HAP-1 (cell line): ENCODE measurements at regions not wholly inside any gene's neighbourhood (a gene's known extent, or its start where the extent isn't known, plus 50 kb on each side); places are given as distances from the start of the nearest gene placed in this dataset.

Source experiments
- DNase-seq, 2 experiments: peaks; one replicate each; pipeline ENCODE4 v3.0.0-alpha.2; 2016 to 2020; ENCODE audit warnings: low spot score in 2 of 2
- H3K27me3 ChIP-seq: fragments of 250-450 bp; sonication (Bioruptor Pico); 2 replicates; pipeline ENCODE4 v1.5.1; 2020; ENCODE audit warnings: low read depth, mild to moderate bottlenecking, moderate library complexity
- H3K36me3 ChIP-seq: fragments of 250-450 bp; sonication (Bioruptor Pico); replicated peaks from 2 replicates; pipeline ENCODE4 v1.5.1; 2020; ENCODE audit warnings: mild to moderate bottlenecking
- H3K4me1 ChIP-seq: fragments of 250-450 bp; sonication (Bioruptor Pico); 2 replicates; pipeline ENCODE4 v1.5.1; 2020; ENCODE audit warnings: mild to moderate bottlenecking
- H3K4me3 ChIP-seq: fragments of 250-450 bp; sonication (Bioruptor Pico); 2 replicates; pipeline ENCODE4 v1.5.1; 2020; ENCODE audit warnings: mild to moderate bottlenecking, moderate library complexity
- H3K9me3 ChIP-seq: fragments of 250-450 bp; sonication (Bioruptor Pico); 2 replicates; pipeline ENCODE4 v1.5.1; 2020; ENCODE audit warnings: mild to moderate bottlenecking, moderate library complexity
- in situ Hi-C: fragments of 300-500 bp; cut with MboI; formaldehyde crosslinking; loops from 3 replicates; pipeline ENCODE4 v1.14.3; 2020; ENCODE audit warnings: low sequenced_read_pairs, inconsistent platforms, mixed read lengths

DNA sequence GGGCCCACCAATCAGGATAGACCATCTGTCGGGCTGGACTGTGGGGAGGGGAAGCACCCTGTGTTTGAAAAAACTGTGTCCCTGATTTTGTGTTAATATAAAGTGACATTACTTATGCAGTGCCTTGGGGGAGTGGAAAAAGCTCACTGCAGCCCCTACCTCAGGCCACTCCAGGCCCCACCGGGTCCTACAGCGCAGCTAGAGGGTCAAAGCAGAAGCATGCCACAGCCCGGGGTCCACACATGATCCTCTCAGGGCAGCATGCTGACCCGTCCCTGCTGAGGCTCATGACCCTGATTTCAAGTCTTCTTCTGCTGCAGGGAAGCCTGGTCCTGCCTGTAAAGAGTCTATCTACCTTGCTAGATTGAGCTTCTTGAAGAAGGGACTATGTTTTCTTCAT lies 133.0 kb upstream of the PLCB4 start:
- no peak for DNase-seq
- in situ Hi-C loops, result no loop called here
- Histone ChIP-seq H3K4me1 (peaks cover 8% of the 10 kb centered on the region), H3K27me3 (no peaks in the 10 kb centered on the region), H3K36me3 (no peaks in the 10 kb centered on the region), H3K9me3 (no peaks in the 10 kb centered on the region; the same call in 1 of the 2 replicates), H3K4me3 (no peak overlapping the region)

- Histone ChIP-seq H3K27me3 (no peaks in the 10 kb centered on the region), H3K4me3 (no peak overlapping the region), H3K36me3 (no peaks in the 10 kb centered on the region), H3K9me3 (no peaks in the 10 kb centered on the region; the same call in 1 of the 2 replicates), H3K4me1 (peaks cover 10% of the 10 kb centered on the region)
- in situ Hi-C loops, result no loop called here
- DNase-seq, result no peak
Observed at GRCh38 chr20:8938532-8938931, 130.4 kb upstream of the PLCB4 start.

DNA sequence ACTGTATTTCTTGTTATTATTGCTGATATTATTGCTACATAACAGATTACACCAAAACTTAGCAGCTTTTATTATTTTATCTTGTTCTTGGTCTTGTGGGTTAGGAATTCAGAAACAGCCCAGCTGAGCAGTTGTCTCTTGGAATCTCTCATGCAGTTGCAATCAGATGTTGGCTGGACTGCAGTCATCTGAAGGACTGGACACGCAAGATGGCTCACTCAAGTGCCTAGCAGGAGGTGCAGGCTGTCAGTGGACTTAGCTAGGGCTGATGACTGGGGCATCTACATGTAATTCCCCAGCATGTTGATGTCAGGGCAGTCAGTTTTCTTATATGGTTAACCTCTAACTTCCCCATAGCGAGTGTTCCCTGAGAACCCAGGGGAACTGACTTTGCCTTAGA lies 128.6 kb upstream of the PLCB4 start:
- no peaks in the 10 kb centered on the region for H3K9me3 ChIP-seq
- DNase-seq, result no peak
- in situ Hi-C loops, result no loop called here
- no peak overlapping the region for H3K4me3 ChIP-seq
- H3K36me3 ChIP-seq, result no peaks in the 10 kb centered on the region
- H3K4me1 ChIP-seq, result peaks cover 10% of the 10 kb centered on the region
- H3K27me3 ChIP-seq, result no peaks in the 10 kb centered on the region

- Histone ChIP-seq H3K4me3 (no peak overlapping the region), H3K36me3 (no peaks in the 10 kb centered on the region), H3K9me3 (no peaks in the 10 kb centered on the region), H3K27me3 (peaks cover 14% of the 10 kb centered on the region), H3K4me1 (peaks cover 10% of the 10 kb centered on the region)
- DNase-seq, result no peak
- in situ Hi-C loops, result no loop called here
Observed at GRCh38 chr20:8943631-8944030, 125.3 kb upstream of the PLCB4 start.

GRCh38 chr20:8946036-8946940 lies 122.6 kb upstream of the PLCB4 start:
- Histone ChIP-seq H3K27me3 (peaks cover 14% of the 10 kb centered on the region), H3K4me3 (no peak overlapping the region), H3K36me3 (no peaks in the 10 kb centered on the region), H3K9me3 (no peaks in the 10 kb centered on the region), H3K4me1 (no peaks in the 10 kb centered on the region)
- in situ Hi-C loops, result no loop called here
- no peak for DNase-seq

DNA sequence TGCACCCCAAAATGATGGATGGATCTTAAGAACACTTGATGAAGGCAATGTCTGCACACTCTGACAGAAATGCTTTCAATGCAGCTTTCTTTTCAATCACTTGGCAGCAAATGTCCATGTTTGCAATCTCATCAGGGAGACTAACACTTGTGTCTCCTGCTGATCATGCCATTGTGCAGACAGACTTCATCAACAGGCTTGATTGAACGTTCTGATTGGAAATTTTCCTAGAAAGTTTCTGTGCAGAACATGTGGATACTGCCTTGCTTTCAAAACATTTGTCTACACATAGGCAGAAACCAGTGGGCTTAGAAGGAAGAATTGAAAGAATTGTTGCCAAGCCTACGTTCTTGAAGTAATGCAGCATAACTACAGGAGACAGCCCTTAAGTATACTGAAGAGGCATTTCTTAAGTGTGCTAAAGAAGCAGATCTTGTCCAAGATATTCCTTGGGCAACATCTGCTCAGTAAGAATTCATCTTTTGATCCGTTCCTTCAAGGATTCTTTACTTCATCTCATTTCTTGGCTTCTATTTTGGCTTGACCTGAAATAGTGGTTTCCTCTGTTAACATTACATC lies 120.4 kb upstream of the PLCB4 start:
- H3K9me3 ChIP-seq, result no peaks in the 10 kb centered on the region
- in situ Hi-C loops, result no loop called here
- DNase-seq, result no peak
- no peaks in the 10 kb centered on the region for H3K4me1 ChIP-seq
- no peaks in the 10 kb centered on the region for H3K36me3 ChIP-seq
- no peak overlapping the region for H3K4me3 ChIP-seq
- H3K27me3 ChIP-seq, result peaks cover 14% of the 10 kb centered on the region

DNA sequence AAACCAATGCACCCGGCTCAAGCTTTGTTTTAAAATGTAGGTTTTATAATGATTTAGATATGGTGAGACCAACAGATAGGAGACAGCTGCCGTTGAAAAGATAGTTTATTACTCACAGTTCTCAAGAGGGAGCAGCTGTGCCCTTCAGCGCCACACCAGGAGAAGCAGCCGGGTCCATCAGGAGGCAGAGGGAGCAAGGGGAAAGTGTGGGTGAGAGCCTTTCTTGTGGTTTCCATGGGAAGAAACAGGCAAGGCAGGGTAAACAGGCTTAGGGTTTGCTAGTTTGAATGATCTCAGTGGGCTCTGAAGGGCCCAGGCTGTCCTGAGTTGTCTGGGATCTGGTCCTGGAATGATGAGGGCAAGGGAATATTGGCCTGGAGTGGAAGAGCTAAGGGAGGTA lies 117.7 kb upstream of the PLCB4 start:
- Histone ChIP-seq H3K27me3 (peaks cover 12% of the 10 kb centered on the region), H3K36me3 (no peaks in the 10 kb centered on the region), H3K4me3 (no peak overlapping the region), H3K9me3 (no peaks in the 10 kb centered on the region), H3K4me1 (no peaks in the 10 kb centered on the region)
- in situ Hi-C loops, result no loop called here
- no peak for DNase-seq

DNA sequence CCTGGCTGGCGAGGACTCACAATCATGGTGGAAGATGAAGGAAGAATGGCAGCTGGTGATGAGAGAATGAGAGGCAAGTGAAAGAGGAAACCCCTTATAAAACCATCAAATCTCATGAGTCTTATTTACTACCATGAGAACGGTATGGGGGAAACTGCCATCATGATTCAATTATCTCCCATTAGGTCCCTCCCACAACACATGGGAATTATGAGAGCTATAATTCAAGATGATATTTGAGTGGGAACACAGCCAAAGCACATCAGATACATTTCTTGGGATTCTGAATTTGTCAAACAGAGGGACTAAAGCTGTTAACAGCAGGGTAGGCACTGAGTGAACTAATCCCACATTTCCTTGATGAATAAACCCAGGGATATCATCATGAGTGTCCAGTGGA lies 116.2 kb upstream of the PLCB4 start:
- 0 out of 2 replicates have a peak, but pooled peaks cover 1% of the 10 kb centered on the region for H3K27me3 ChIP-seq
- H3K36me3 ChIP-seq, result no peaks in the 10 kb centered on the region
- in situ Hi-C loops, result no loop called here
- no peaks in the 10 kb centered on the region for H3K4me1 ChIP-seq
- no peak for DNase-seq
- H3K4me3 ChIP-seq, result no peak overlapping the region
- H3K9me3 ChIP-seq, result no peaks in the 10 kb centered on the region

- Histone ChIP-seq H3K4me3 (no peak overlapping the region), H3K9me3 (no peaks in the 10 kb centered on the region), H3K36me3 (no peaks in the 10 kb centered on the region), H3K27me3 (no peaks in the 10 kb centered on the region), H3K4me1 (no peaks in the 10 kb centered on the region)
- DNase-seq, result no peak
- in situ Hi-C loops, result no loop called here
Observed at GRCh38 chr20:8953300-8953699, 115.6 kb upstream of the PLCB4 start.

DNA sequence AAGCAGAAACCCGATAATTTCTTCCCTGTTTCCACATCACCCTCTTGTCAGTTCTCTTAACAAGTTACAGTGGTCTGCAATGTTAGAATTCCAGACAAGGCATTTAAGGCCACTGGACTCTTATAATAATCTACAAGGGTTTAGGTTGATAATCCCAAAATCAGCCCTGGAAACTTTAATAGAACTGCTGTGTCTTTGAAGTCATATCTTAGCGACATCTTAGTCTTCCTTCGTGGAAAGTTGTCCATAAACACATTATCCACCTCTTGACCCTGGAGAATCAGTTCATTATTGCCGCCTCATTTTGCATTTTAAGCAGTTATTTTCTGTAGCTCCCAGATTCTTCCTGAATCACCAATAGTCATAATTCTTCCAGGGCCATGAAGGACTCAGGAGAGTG lies 108.6 kb upstream of the PLCB4 start:
- Histone ChIP-seq H3K36me3 (no peaks in the 10 kb centered on the region), H3K9me3 (no peaks in the 10 kb centered on the region), H3K27me3 (peaks cover 3% of the 10 kb centered on the region), H3K4me3 (no peak overlapping the region), H3K4me1 (no peaks in the 10 kb centered on the region)
- DNase-seq, result no peak
- in situ Hi-C loops, result no loop called here

DNA sequence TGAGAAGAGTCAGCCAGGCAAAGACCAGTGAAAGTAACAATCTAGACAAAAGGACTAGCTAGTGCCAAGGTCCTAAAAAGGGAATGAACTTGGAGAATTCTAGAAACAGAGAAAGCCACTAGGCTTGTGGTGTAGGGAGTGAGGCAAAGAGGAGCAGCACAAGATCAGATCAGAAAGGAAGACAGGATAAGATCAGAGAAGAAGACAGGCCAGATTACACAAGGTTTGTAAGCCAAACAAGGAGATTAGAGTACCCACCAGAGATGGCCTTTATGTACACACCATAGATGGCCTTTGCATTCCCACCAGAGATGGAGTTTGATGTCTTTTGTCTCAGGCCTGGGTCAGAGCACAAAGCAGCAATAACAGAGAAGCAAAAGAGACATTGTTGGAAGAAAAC lies 105.6 kb upstream of the PLCB4 start:
- in situ Hi-C loops, result no loop called here
- no peak for DNase-seq
- Histone ChIP-seq H3K4me3 (no peak overlapping the region), H3K36me3 (no peaks in the 10 kb centered on the region), H3K27me3 (peaks cover 3% of the 10 kb centered on the region), H3K9me3 (no peaks in the 10 kb centered on the region), H3K4me1 (no peaks in the 10 kb centered on the region)

GRCh38 chr20:8964959-8965562 lies 103.8 kb upstream of the PLCB4 start:
- Histone ChIP-seq H3K27me3 (peaks cover 12% of the 10 kb centered on the region), H3K36me3 (no peaks in the 10 kb centered on the region), H3K4me3 (no peak overlapping the region), H3K4me1 (no peaks in the 10 kb centered on the region), H3K9me3 (no peaks in the 10 kb centered on the region)
- DNase-seq, result no peak
- in situ Hi-C loops, result no loop called here

DNA sequence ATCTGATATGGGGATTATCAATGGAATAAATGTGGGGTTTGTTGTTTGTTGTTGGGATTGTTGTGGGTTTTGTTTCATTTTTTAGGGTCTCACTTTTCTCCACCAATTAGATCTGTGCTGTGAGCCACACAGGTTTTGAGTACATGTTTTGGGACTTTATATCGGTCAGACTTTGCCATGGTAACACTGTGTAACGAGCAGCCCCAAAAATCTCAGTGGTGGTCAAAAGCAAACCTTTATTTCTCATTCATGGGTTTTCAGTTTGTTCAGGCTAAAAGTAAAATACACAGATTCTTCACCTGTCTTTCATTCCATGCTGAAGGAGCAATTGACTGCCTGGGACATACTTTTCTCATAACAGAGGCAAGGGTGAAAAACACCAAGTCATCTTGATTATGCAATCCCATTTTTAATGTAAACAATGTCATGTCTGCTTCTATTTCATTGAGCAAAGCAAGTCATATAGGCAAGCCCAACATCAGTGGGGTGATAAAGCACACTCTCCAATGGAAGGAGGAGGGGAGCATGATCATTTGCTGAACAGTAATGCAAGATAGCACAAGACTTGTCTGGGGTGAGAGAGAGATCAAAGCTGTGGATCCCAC lies 101.1 kb upstream of the PLCB4 start:
- Histone ChIP-seq H3K27me3 (peaks cover 32% of the 10 kb centered on the region), H3K4me3 (no peak overlapping the region), H3K4me1 (no peaks in the 10 kb centered on the region), H3K36me3 (no peaks in the 10 kb centered on the region), H3K9me3 (no peaks in the 10 kb centered on the region)
- DNase-seq, result no peak
- in situ Hi-C loops, result no loop called here

DNA sequence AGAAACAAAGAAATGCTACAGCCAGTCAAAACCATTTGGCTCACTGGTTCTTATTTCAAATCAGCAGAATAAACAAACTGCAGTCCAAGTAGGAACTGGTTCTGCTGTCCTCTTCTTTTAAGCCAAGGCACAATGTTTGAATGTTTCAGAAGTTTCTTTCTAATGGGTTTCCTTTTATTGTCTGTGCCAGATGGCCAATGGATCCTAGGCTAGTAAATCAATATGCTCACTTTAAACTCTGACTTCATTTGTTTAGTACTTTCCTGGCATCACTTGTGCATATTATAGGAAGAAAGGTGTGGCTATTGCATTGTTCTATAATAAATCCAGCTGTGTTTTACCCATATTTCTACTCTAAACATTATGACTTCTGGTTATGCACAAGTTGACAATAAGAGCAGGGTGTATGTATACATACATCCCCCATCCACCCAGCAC lies 99.7 kb upstream of the PLCB4 start:
- peaks cover 5% of the 10 kb centered on the region; the same call in 1 of the 2 replicates for H3K4me1 ChIP-seq
- H3K36me3 ChIP-seq, result no peaks in the 10 kb centered on the region
- H3K9me3 ChIP-seq, result no peaks in the 10 kb centered on the region; the same call in 1 of the 2 replicates
- no peak overlapping the region for H3K4me3 ChIP-seq
- no peak for DNase-seq
- peaks cover 39% of the 10 kb centered on the region for H3K27me3 ChIP-seq
- in situ Hi-C loops, result no loop called here
